GM20000 (cell line): ENCODE measurements at regions not wholly inside any gene's neighbourhood (a gene's known extent, or its start where the extent isn't known, plus 50 kb on each side); places are given as distances from the start of the nearest gene placed in this dataset.

ENCODE experiments used
- DNase-seq: peaks from one replicate; pipeline ENCODE4 v3.0.0; 2012; ENCODE audit warnings: low spot score
- TF ChIP-seq, protein P1 (sequence below): IDR thresholded peaks from 2 replicates; pipeline ENCODE4 v1.5.1; 2012; ENCODE audit warnings: mild to moderate bottlenecking, control low read depth; ENCODE audit errors: extremely low read depth, missing control alignments

- no peak for DNase-seq
- TF ChIP-seq, protein P1, sequence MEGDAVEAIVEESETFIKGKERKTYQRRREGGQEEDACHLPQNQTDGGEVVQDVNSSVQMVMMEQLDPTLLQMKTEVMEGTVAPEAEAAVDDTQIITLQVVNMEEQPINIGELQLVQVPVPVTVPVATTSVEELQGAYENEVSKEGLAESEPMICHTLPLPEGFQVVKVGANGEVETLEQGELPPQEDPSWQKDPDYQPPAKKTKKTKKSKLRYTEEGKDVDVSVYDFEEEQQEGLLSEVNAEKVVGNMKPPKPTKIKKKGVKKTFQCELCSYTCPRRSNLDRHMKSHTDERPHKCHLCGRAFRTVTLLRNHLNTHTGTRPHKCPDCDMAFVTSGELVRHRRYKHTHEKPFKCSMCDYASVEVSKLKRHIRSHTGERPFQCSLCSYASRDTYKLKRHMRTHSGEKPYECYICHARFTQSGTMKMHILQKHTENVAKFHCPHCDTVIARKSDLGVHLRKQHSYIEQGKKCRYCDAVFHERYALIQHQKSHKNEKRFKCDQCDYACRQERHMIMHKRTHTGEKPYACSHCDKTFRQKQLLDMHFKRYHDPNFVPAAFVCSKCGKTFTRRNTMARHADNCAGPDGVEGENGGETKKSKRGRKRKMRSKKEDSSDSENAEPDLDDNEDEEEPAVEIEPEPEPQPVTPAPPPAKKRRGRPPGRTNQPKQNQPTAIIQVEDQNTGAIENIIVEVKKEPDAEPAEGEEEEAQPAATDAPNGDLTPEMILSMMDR, result no peak
Observed at GRCh38 chrX:97666890-97667289, 783.2 kb downstream of the RPA4 start.

DNA sequence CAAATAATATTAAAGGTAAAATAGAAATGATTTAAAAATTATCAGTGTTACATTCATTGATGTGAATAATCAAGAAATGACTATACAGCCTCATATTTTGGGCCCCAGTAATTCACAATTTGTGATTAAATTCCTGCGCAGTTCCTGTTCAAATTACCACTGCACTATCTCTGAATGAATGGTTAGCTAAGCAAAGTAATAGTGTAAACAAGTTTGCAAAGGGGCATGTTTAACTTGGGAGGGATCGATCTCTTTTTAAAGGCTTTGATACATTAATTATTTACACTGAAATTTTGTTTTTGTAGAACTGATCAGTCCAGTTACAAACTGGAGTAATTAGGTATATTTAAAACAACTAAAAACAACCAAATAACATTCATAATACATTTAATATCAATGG, 784.4 kb downstream of the RPA4 start:
- TF ChIP-seq, protein P1, result no peak
- no peak for DNase-seq

GRCh38 chrX:97672138-97672537, 788.4 kb downstream of the RPA4 start:
- TF ChIP-seq, protein P1, result no peak

DNA sequence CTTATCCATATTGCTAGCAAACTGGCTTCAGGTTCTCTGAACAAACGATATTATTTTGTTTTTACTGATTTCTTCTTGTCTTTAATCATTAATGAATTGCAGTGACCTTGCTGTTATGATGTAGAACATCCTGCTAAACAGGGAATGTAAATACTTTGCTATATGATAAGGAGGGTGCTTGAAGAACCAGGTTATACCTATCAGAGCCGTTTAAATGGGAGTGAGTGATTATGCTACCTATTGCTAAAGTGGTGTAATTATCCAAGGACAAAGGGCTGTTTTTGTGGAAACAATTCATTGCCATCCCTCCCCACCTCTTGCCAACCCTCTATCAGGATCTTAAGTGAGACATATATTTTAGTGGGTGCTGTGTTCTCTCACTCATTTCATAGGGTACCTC, 788.9 kb downstream of the RPA4 start:
- TF ChIP-seq, protein P1, result no peak
- no peak for DNase-seq

More at GRCh38 chrX:97672138-97672537, 788.4 kb downstream of the RPA4 start:
- DNase-seq, result no peak

DNA sequence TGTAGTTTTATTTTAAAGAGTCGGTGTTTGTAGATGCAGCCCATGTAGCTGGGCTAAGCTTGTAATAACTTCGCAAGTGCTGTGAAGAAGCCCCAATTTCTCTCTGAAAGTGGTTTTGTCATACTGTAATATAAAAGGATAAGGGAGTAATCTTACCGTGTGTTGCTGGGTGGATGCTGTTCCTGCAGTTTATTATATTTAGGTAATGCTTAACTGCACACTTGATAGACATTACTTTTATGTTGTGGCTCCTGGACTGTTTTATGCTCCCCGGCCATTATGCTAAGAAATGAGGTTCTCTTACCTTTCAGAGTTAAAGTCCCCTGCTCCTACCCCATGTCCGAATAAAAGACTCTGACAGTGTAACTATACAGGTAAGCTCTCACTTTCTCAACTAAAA, 789.4 kb downstream of the RPA4 start:
- TF ChIP-seq, protein P1, result no peak

DNA sequence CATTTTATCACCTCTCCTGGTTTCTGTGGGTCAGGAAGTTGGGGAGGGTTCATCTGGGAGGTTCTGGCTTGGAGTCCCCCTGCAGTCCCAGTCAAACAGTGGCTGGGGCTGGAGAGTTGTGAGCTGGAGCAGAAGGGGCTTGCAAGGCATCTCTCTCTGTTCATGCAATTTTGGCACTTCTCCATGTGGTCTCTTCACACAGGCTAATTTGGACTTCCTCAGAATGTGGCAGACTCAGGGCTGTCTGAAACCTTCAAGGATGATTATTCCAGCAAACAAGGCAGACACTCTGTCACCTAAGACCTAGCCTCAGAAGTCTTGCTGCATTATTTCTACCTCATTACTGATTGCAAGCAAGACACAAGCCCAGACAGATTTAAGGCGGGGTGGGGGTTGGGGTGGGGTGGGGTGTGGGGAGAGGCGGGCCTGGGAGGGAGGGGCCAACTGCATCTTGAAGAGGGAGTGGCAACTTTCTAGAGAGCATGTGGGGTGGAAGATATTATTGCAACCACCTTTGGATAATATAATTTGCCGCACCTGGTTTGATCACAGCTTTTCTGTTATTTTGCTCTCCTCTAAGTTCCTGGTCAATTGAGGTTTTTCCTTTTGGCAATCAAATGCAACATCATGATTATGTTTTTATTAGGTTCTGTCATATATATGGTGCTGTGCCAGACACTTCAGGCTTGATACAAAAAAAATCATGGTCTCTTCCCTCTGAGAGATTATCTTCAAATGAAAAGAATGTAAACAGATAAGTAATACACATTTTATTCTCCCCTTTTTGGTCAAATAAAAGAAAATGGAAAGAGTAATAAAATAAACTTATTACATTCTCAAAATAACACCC, 799.5 kb downstream of the RPA4 start:
- TF ChIP-seq, protein P1, result no peak

More for the DNA sequence above, 789.4 kb downstream of the RPA4 start:
- DNase-seq, result no peak

GRCh38 chrX:97685753-97686152, 802.0 kb downstream of the RPA4 start:
- TF ChIP-seq, protein P1, result peak; percentile 51
- DNase-seq, result peak; percentile 8

More for the DNA sequence above, 799.5 kb downstream of the RPA4 start:
- no peak for DNase-seq
